Activated T-cell treated with anti-CD3 and anti-CD28 coated beads for 48 hours (primary cell): ENCODE measurements at regions not wholly inside any gene's neighbourhood (a gene's known extent, or its start where the extent isn't known, plus 50 kb on each side); places are given as distances from the start of the nearest gene placed in this dataset.

Experiments
- DNase-seq: peaks from one replicate; pipeline ENCODE4 v3.0.0-alpha.2; 2020; ENCODE audit warnings: low read depth

GRCh38 chr14:86613126-86613525 lies 1083.2 kb downstream of the FLRT2 start:
- no peak for DNase-seq

GRCh38 chr14:86604561-86604960 lies 1074.6 kb downstream of the FLRT2 start:
- DNase-seq, result no peak

GRCh38 chr14:86602263-86602662 lies 1072.3 kb downstream of the FLRT2 start:
- DNase-seq, result no peak

GRCh38 chr14:86601813-86602212 lies 1071.9 kb downstream of the FLRT2 start:
- DNase-seq, result no peak

GRCh38 chr14:86597279-86597678 lies 1067.3 kb downstream of the FLRT2 start:
- no peak for DNase-seq

- DNase-seq, result no peak
Measured at GRCh38 chr14:86596024-86596423, 1066.1 kb downstream of the FLRT2 start.

- DNase-seq, result no peak
Measured at GRCh38 chr14:86575141-86575540, 1045.2 kb downstream of the FLRT2 start.

GRCh38 chr14:86574778-86575129 lies 1044.8 kb downstream of the FLRT2 start:
- no peak for DNase-seq

GRCh38 chr14:86574051-86574777 lies 1044.3 kb downstream of the FLRT2 start:
- DNase-seq, result no peak

GRCh38 chr14:86570371-86570770 lies 1040.4 kb downstream of the FLRT2 start:
- no peak for DNase-seq

GRCh38 chr14:86543521-86543920 lies 1013.6 kb downstream of the FLRT2 start:
- DNase-seq, result no peak

GRCh38 chr14:86541972-86542371 lies 1012.0 kb downstream of the FLRT2 start:
- no peak for DNase-seq

GRCh38 chr14:86540636-86541247 lies 1010.8 kb downstream of the FLRT2 start:
- DNase-seq, result no peak

GRCh38 chr14:86539361-86540070 lies 1009.6 kb downstream of the FLRT2 start:
- no peak for DNase-seq

GRCh38 chr14:86533834-86534233 lies 1003.9 kb downstream of the FLRT2 start:
- no peak for DNase-seq

GRCh38 chr14:86532219-86532618 lies 1002.3 kb downstream of the FLRT2 start:
- no peak for DNase-seq

- no peak for DNase-seq
Measured at GRCh38 chr14:86530457-86530856, 1000.5 kb downstream of the FLRT2 start.

- DNase-seq, result no peak
Measured at GRCh38 chr14:86527312-86527711, 997.4 kb downstream of the FLRT2 start.

- DNase-seq, result no peak
Measured at GRCh38 chr14:86525673-86526072, 995.7 kb downstream of the FLRT2 start.

- DNase-seq, result no peak
Measured at GRCh38 chr14:86521843-86522242, 991.9 kb downstream of the FLRT2 start.

- DNase-seq, result no peak
Measured at GRCh38 chr14:86521031-86521730, 991.2 kb downstream of the FLRT2 start.

GRCh38 chr14:86518298-86518697 lies 988.4 kb downstream of the FLRT2 start:
- DNase-seq, result no peak

GRCh38 chr14:86515195-86515594 lies 985.3 kb downstream of the FLRT2 start:
- no peak for DNase-seq
